Natural killer cell treated with Interleukin-12 subunit alpha and Interleukin-12 subunit beta and Interleukin-15 and Interleukin-18, amount 100 ng/mL, for 72 hours (primary cell): ENCODE measurements at regions not wholly inside any gene's neighbourhood (a gene's known extent, or its start where the extent isn't known, plus 50 kb on each side); places are given as distances from the start of the nearest gene placed in this dataset.

Experiments
- ATAC-seq, 2 donors: fragments of 150-1000 bp; cut with Tn5 transposase in 1 of 2; sonication (Bioruptor Pico), chemical (Tn5 transposase) in 1 of 2; 2 replicates each; pipeline ENCODE4 v1.10.0; 2021
- DNase-seq: peaks from one replicate; pipeline ENCODE4 v3.0.0; 2022; ENCODE audit warnings: low spot score
- H3K27ac Mint-ChIP-seq, 2 donors: 1 replicate in 1 of 2; 2 replicates in 1 of 2; pipeline ENCODE4 v1.8.0; 2022; ENCODE audit warnings: mixed read lengths in 2 of 2, mild to moderate bottlenecking in 1 of 2, moderate library complexity in 1 of 2
- H3K27me3 Mint-ChIP-seq, 2 donors: 1 replicate in 1 of 2; 2 replicates in 1 of 2; pipeline ENCODE4 v1.8.0; 2022; ENCODE audit warnings: mixed read lengths in 2 of 2
- H3K36me3 Mint-ChIP-seq: one replicate; pipeline ENCODE4 v1.8.0; 2022; ENCODE audit warnings: mixed read lengths
- H3K4me1 Mint-ChIP-seq, 2 donors: 1 replicate in 1 of 2; 2 replicates in 1 of 2; pipeline ENCODE4 v1.8.0; 2022; ENCODE audit warnings: low read depth in 2 of 2, mixed read lengths in 2 of 2, mild to moderate bottlenecking in 1 of 2
- H3K4me3 Mint-ChIP-seq: one replicate; pipeline ENCODE4 v1.8.0; 2022; ENCODE audit warnings: mixed read lengths
- H3K9me3 Mint-ChIP-seq: 2 replicates; pipeline ENCODE4 v1.8.0; 2022; ENCODE audit warnings: mixed read lengths

- peaks cover 11% of the 10 kb centered on the region for H3K9me3 Mint-ChIP-seq
- DNase-seq (no peak), ATAC-seq (no peak)
- H3K27me3 Mint-ChIP-seq, result no peaks in the 10 kb centered on the region
- no peak overlapping the region for H3K27ac Mint-ChIP-seq
- H3K4me3 Mint-ChIP-seq, result no peak overlapping the region
- H3K36me3 Mint-ChIP-seq, result no peaks in the 10 kb centered on the region
- H3K4me1 Mint-ChIP-seq, result no peaks in the 10 kb centered on the region
Measured at GRCh38 chr2:14358774-14359173, 273.7 kb upstream of the LRATD1 start.

- H3K27me3 Mint-ChIP-seq, result no peaks in the 10 kb centered on the region
- no peak overlapping the region for H3K4me3 Mint-ChIP-seq
- H3K4me1 Mint-ChIP-seq, result no peaks in the 10 kb centered on the region
- DNase-seq (no peak), ATAC-seq (no peak)
- H3K36me3 Mint-ChIP-seq, result no peaks in the 10 kb centered on the region
- H3K9me3 Mint-ChIP-seq, result peaks cover 11% of the 10 kb centered on the region
- no peak overlapping the region for H3K27ac Mint-ChIP-seq
Measured at GRCh38 chr2:14363137-14363536, 269.4 kb upstream of the LRATD1 start.

GRCh38 chr2:14363976-14364375, 268.5 kb upstream of the LRATD1 start:
- Mint-ChIP-seq H3K27ac (no peak overlapping the region), H3K27me3 (no peaks in the 10 kb centered on the region), H3K9me3 (peaks cover 12% of the 10 kb centered on the region), H3K4me1 (no peaks in the 10 kb centered on the region), H3K36me3 (no peaks in the 10 kb centered on the region), H3K4me3 (no peak overlapping the region)
- DNase-seq (no peak), ATAC-seq (no peak)

- Mint-ChIP-seq H3K4me1 (no peaks in the 10 kb centered on the region), H3K27me3 (no peaks in the 10 kb centered on the region), H3K4me3 (no peak overlapping the region), H3K27ac (no peak overlapping the region), H3K36me3 (no peaks in the 10 kb centered on the region), H3K9me3 (peaks cover 17% of the 10 kb centered on the region)
- ATAC-seq (no peak), DNase-seq (no peak)
Measured at GRCh38 chr2:14364471-14364870, 268.0 kb upstream of the LRATD1 start.

- no peaks in the 10 kb centered on the region for H3K27me3 Mint-ChIP-seq
- no peak overlapping the region for H3K4me3 Mint-ChIP-seq
- DNase-seq (no peak), ATAC-seq (no peak)
- peaks cover under 1% of the 10 kb centered on the region for H3K36me3 Mint-ChIP-seq
- H3K4me1 Mint-ChIP-seq, result no peaks in the 10 kb centered on the region
- no peak overlapping the region for H3K27ac Mint-ChIP-seq
- peaks cover 2% of the 10 kb centered on the region for H3K9me3 Mint-ChIP-seq
Measured at GRCh38 chr2:14385043-14385442, 247.5 kb upstream of the LRATD1 start.

GRCh38 chr2:14387332-14387731, 245.2 kb upstream of the LRATD1 start:
- no peaks in the 10 kb centered on the region for H3K36me3 Mint-ChIP-seq
- H3K27ac Mint-ChIP-seq, result no peak overlapping the region
- DNase-seq, result no peak
- no peaks in the 10 kb centered on the region for H3K27me3 Mint-ChIP-seq
- peaks cover 2% of the 10 kb centered on the region for H3K9me3 Mint-ChIP-seq
- H3K4me1 Mint-ChIP-seq, result no peaks in the 10 kb centered on the region
- H3K4me3 Mint-ChIP-seq, result no peak overlapping the region
- no peak for ATAC-seq

GRCh38 chr2:14388724-14389123, 243.8 kb upstream of the LRATD1 start:
- Mint-ChIP-seq H3K4me1 (no peaks in the 10 kb centered on the region), H3K4me3 (no peak overlapping the region), H3K36me3 (no peaks in the 10 kb centered on the region), H3K27me3 (no peaks in the 10 kb centered on the region), H3K27ac (no peak overlapping the region), H3K9me3 (peaks cover 2% of the 10 kb centered on the region)
- DNase-seq (no peak), ATAC-seq (no peak)

- no peaks in the 10 kb centered on the region for H3K36me3 Mint-ChIP-seq
- no peaks in the 10 kb centered on the region for H3K4me1 Mint-ChIP-seq
- peaks cover 4% of the 10 kb centered on the region for H3K9me3 Mint-ChIP-seq
- ATAC-seq (no peak), DNase-seq (no peak)
- H3K27me3 Mint-ChIP-seq, result no peaks in the 10 kb centered on the region
- no peak overlapping the region for H3K4me3 Mint-ChIP-seq
- H3K27ac Mint-ChIP-seq, result no peak overlapping the region
Measured at GRCh38 chr2:14396533-14397083, 235.9 kb upstream of the LRATD1 start.

- Mint-ChIP-seq H3K27ac (no peak overlapping the region), H3K9me3 (peaks cover 4% of the 10 kb centered on the region), H3K4me3 (no peak overlapping the region), H3K36me3 (no peaks in the 10 kb centered on the region), H3K4me1 (no peaks in the 10 kb centered on the region), H3K27me3 (no peaks in the 10 kb centered on the region)
- no peak for ATAC-seq
- no peak for DNase-seq
Measured at GRCh38 chr2:14398641-14399040, 233.9 kb upstream of the LRATD1 start.

- Mint-ChIP-seq H3K27ac (no peak overlapping the region), H3K27me3 (no peaks in the 10 kb centered on the region), H3K36me3 (no peaks in the 10 kb centered on the region), H3K4me3 (no peak overlapping the region), H3K4me1 (no peaks in the 10 kb centered on the region), H3K9me3 (peaks cover 4% of the 10 kb centered on the region)
- no peak for ATAC-seq
- DNase-seq, result no peak
Measured at GRCh38 chr2:14401873-14402272, 230.6 kb upstream of the LRATD1 start.

GRCh38 chr2:14408695-14409094, 223.8 kb upstream of the LRATD1 start:
- no peak for DNase-seq
- no peak for ATAC-seq
- Mint-ChIP-seq H3K27ac (no peak overlapping the region), H3K4me3 (no peak overlapping the region), H3K27me3 (no peaks in the 10 kb centered on the region), H3K9me3 (peaks cover 16% of the 10 kb centered on the region), H3K4me1 (no peaks in the 10 kb centered on the region), H3K36me3 (no peaks in the 10 kb centered on the region)

GRCh38 chr2:14417551-14417950, 215.0 kb upstream of the LRATD1 start:
- no peaks in the 10 kb centered on the region for H3K27me3 Mint-ChIP-seq
- H3K4me3 Mint-ChIP-seq, result no peak overlapping the region
- no peak overlapping the region for H3K27ac Mint-ChIP-seq
- ATAC-seq (no peak), DNase-seq (no peak)
- H3K9me3 Mint-ChIP-seq, result peaks cover 30% of the 10 kb centered on the region
- H3K4me1 Mint-ChIP-seq, result no peaks in the 10 kb centered on the region
- H3K36me3 Mint-ChIP-seq, result peaks cover 6% of the 10 kb centered on the region

GRCh38 chr2:14418115-14418514, 214.4 kb upstream of the LRATD1 start:
- peaks cover 25% of the 10 kb centered on the region for H3K9me3 Mint-ChIP-seq
- no peak overlapping the region for H3K4me3 Mint-ChIP-seq
- DNase-seq (no peak), ATAC-seq (no peak)
- H3K27ac Mint-ChIP-seq, result no peak overlapping the region
- peaks cover 6% of the 10 kb centered on the region for H3K36me3 Mint-ChIP-seq
- H3K27me3 Mint-ChIP-seq, result no peaks in the 10 kb centered on the region
- H3K4me1 Mint-ChIP-seq, result no peaks in the 10 kb centered on the region

- Mint-ChIP-seq H3K27ac (no peak overlapping the region), H3K36me3 (peaks cover 6% of the 10 kb centered on the region), H3K4me3 (no peak overlapping the region), H3K9me3 (peaks cover 29% of the 10 kb centered on the region), H3K4me1 (no peaks in the 10 kb centered on the region), H3K27me3 (no peaks in the 10 kb centered on the region)
- DNase-seq (no peak), ATAC-seq (no peak)
Measured at GRCh38 chr2:14420851-14421250, 211.7 kb upstream of the LRATD1 start.

GRCh38 chr2:14422426-14422825, 210.1 kb upstream of the LRATD1 start:
- Mint-ChIP-seq H3K27me3 (no peaks in the 10 kb centered on the region), H3K9me3 (peaks cover 26% of the 10 kb centered on the region), H3K4me3 (no peak overlapping the region), H3K27ac (no peak overlapping the region), H3K36me3 (peaks cover 6% of the 10 kb centered on the region), H3K4me1 (no peaks in the 10 kb centered on the region)
- ATAC-seq (no peak), DNase-seq (no peak)
